ENCODE measurements at regions not wholly inside any gene's neighbourhood (a gene's known extent, or its start where the extent isn't known, plus 50 kb on each side); places are given as distances from the start of the nearest gene placed in this dataset.

GRCh38 chr14:48378541-48378940 lies 703.1 kb upstream of the MDGA2 start:
- no peak overlapping the region for H3K4me3 ChIP-seq (ENCODE audit: low read depth, low read length)
- DNase-seq (ENCODE audit: low read depth) = no peak
- no peak for TF ChIP-seq MYC (IDR thresholded peaks at IDR 0.05; ENCODE audit: low read depth, low read length)
- no peak for TF ChIP-seq MAX (IDR thresholded peaks at IDR 0.05; ENCODE audit: low read depth, low read length)
- no peak for TF ChIP-seq CTCF (IDR thresholded peaks at IDR 0.05; ENCODE audit: low read depth, low read length)
- no peak for TF ChIP-seq POLR2A (IDR thresholded peaks at IDR 0.05; ENCODE audit: extremely low read depth, insufficient read length)

GRCh38 chr14:48373981-48374380 lies 698.6 kb upstream of the MDGA2 start:
- DNase-seq (ENCODE audit: low read depth) = no peak
- H3K4me3 ChIP-seq (ENCODE audit: low read depth, low read length) = no peak overlapping the region
- no peak for TF ChIP-seq MYC (IDR thresholded peaks at IDR 0.05; ENCODE audit: low read depth, low read length)
- TF ChIP-seq CTCF (IDR thresholded peaks at IDR 0.05; ENCODE audit: low read depth, low read length) = no peak
- TF ChIP-seq POLR2A (IDR thresholded peaks at IDR 0.05; ENCODE audit: extremely low read depth, insufficient read length) = no peak

- no peak for DNase-seq (ENCODE audit: low read depth)
- no peak overlapping the region for H3K4me3 ChIP-seq (ENCODE audit: low read depth, low read length)
- TF ChIP-seq MYC (IDR thresholded peaks at IDR 0.05; ENCODE audit: low read depth, low read length) = no peak
- no peak for TF ChIP-seq MAX (IDR thresholded peaks at IDR 0.05; ENCODE audit: low read depth, low read length)
- TF ChIP-seq CTCF (IDR thresholded peaks at IDR 0.05; ENCODE audit: low read depth, low read length) = no peak
- TF ChIP-seq POLR2A (IDR thresholded peaks at IDR 0.05; ENCODE audit: extremely low read depth, insufficient read length) = no peak
These were observed 675.6 kb upstream of the MDGA2 start for GRCh38 chr14:48350971-48351370.

- DNase-seq (ENCODE audit: low read depth) = no peak
- TF ChIP-seq POLR2A (IDR thresholded peaks at IDR 0.05; ENCODE audit: extremely low read depth, insufficient read length) (no peak), CTCF (IDR thresholded peaks at IDR 0.05; ENCODE audit: low read depth, low read length) (no peak)
- H3K4me3 ChIP-seq (ENCODE audit: low read depth, low read length) = no peak overlapping the region
These were observed 674.3 kb upstream of the MDGA2 start for GRCh38 chr14:48349689-48350088.

- DNase-seq (ENCODE audit: low read depth) = no peak
- H3K4me3 ChIP-seq (ENCODE audit: low read depth, low read length) = no peak overlapping the region
- TF ChIP-seq CTCF (IDR thresholded peaks at IDR 0.05; ENCODE audit: low read depth, low read length) (no peak), MAX (IDR thresholded peaks at IDR 0.05; ENCODE audit: low read depth, low read length) (no peak), POLR2A (IDR thresholded peaks at IDR 0.05; ENCODE audit: extremely low read depth, insufficient read length) (no peak), MYC (IDR thresholded peaks at IDR 0.05; ENCODE audit: low read depth, low read length) (no peak)
These were observed 665.7 kb upstream of the MDGA2 start for GRCh38 chr14:48341069-48341468.

GRCh38 chr14:48333221-48333920 lies 658.0 kb upstream of the MDGA2 start:
- no peak for DNase-seq (ENCODE audit: low read depth)
- H3K4me3 ChIP-seq (ENCODE audit: low read depth, low read length) = no peak overlapping the region
- TF ChIP-seq MYC (IDR thresholded peaks at IDR 0.05; ENCODE audit: low read depth, low read length) (no peak), POLR2A (IDR thresholded peaks at IDR 0.05; ENCODE audit: extremely low read depth, insufficient read length) (no peak), MAX (IDR thresholded peaks at IDR 0.05; ENCODE audit: low read depth, low read length) (no peak), CTCF (IDR thresholded peaks at IDR 0.05; ENCODE audit: low read depth, low read length) (no peak)
